Neuronal stem cell (in vitro differentiated cells): ENCODE measurements at regions not wholly inside any gene's neighbourhood (a gene's known extent, or its start where the extent isn't known, plus 50 kb on each side); places are given as distances from the start of the nearest gene placed in this dataset.

Experiments used
- DNase-seq: peaks from one replicate; pipeline ENCODE4 v3.0.0-alpha.2; 2013; ENCODE audit warnings: low spot score
- H2AFZ ChIP-seq: one replicate; pipeline ENCODE4 v1.6.1; 2013; ENCODE audit warnings: mild to moderate bottlenecking, low read length, inconsistent platforms
- H2AK5ac ChIP-seq: 2 replicates; pipeline ENCODE4 v1.6.1; 2013; ENCODE audit warnings: low read depth, mild to moderate bottlenecking, inconsistent platforms, low read length, moderate library complexity, mixed read lengths
- H2BK120ac ChIP-seq: 2 replicates; pipeline ENCODE4 v1.6.1; 2013; ENCODE audit warnings: low read depth, mild to moderate bottlenecking, inconsistent platforms, low read length, moderate library complexity, mixed read lengths
- H2BK12ac ChIP-seq: one replicate; pipeline ENCODE4 v1.6.1; 2013; ENCODE audit warnings: low read length, inconsistent platforms
- H2BK15ac ChIP-seq: 2 replicates; pipeline ENCODE4 v1.6.1; 2013; ENCODE audit warnings: mild to moderate bottlenecking, low read length, inconsistent platforms, mixed read lengths
- H2BK5ac ChIP-seq: one replicate; pipeline ENCODE4 v1.6.1; 2013; ENCODE audit warnings: inconsistent platforms, mild to moderate bottlenecking, low read length, moderate library complexity
- H3K14ac ChIP-seq: one replicate; pipeline ENCODE4 v1.6.1; 2013; ENCODE audit warnings: low read length, inconsistent platforms
- H3K18ac ChIP-seq: 2 replicates; pipeline ENCODE4 v1.6.1; 2013; ENCODE audit warnings: low read length, inconsistent platforms
- H3K23ac ChIP-seq: 2 replicates; pipeline ENCODE4 v1.6.1; 2013; ENCODE audit warnings: low read depth, mild to moderate bottlenecking, mixed read lengths, low read length, inconsistent platforms; ENCODE audit not compliant: poor library complexity
- H3K27ac ChIP-seq: replicated peaks from 3 replicates; pipeline ENCODE4 v1.5.1; 2013; ENCODE audit warnings: low read length, inconsistent platforms
- H3K27me3 ChIP-seq, 3 experiments: 2 replicates each; pipeline ENCODE4 v1.6.1; 2013; ENCODE audit warnings: low read length in 3 of 3, mild to moderate bottlenecking in 2 of 3, inconsistent platforms in 1 of 3, low read depth in 1 of 3, mixed read lengths in 1 of 3, moderate library complexity in 1 of 3; ENCODE audit not compliant: control insufficient read depth in 3 of 3, insufficient read depth in 3 of 3
- H3K36me3 ChIP-seq, 2 donors: replicated peaks in 1 of 2; 2 replicates each; pipeline ENCODE4 v1.6.1; 2013; ENCODE audit warnings: low read length in 2 of 2; ENCODE audit not compliant: control insufficient read depth in 2 of 2, insufficient read depth in 2 of 2
- H3K4ac ChIP-seq: 2 replicates; pipeline ENCODE4 v1.6.1; 2013; ENCODE audit warnings: inconsistent platforms, mild to moderate bottlenecking, low read length, moderate library complexity
- H3K4me1 ChIP-seq, 2 donors: 1 replicate in 1 of 2; 2 replicates in 1 of 2; pipeline ENCODE4 v1.6.1; 2013; ENCODE audit warnings: low read length in 2 of 2, low read depth in 1 of 2; ENCODE audit not compliant: control insufficient read depth in 2 of 2, insufficient read depth in 1 of 2
- H3K4me2 ChIP-seq: one replicate; pipeline ENCODE4 v1.6.1; 2013; ENCODE audit warnings: mild to moderate bottlenecking, low read length, inconsistent platforms; ENCODE audit not compliant: insufficient read depth, poor library complexity, severe bottlenecking
- H3K4me3 ChIP-seq, 2 donors: 2 replicates each; pipeline ENCODE4 v1.5.1; 2013; ENCODE audit warnings: low read length in 2 of 2, mild to moderate bottlenecking in 2 of 2, inconsistent platforms in 1 of 2, moderate library complexity in 1 of 2
- H3K79me1 ChIP-seq: one replicate; pipeline ENCODE4 v1.6.1; 2013; ENCODE audit warnings: low read depth, mild to moderate bottlenecking, inconsistent platforms, low read length, moderate library complexity
- H3K9ac ChIP-seq: one replicate; pipeline ENCODE4 v1.6.1; 2013; ENCODE audit warnings: mild to moderate bottlenecking, low read depth, low read length, inconsistent platforms; ENCODE audit not compliant: poor library complexity
- H3K9me3 ChIP-seq, 2 donors: replicated peaks in 1 of 2; 2 replicates each; pipeline versions ENCODE3 to v1.6.1; 2013; ENCODE audit warnings: low read length in 2 of 2, mild to moderate bottlenecking in 2 of 2, inconsistent platforms in 1 of 2, low read depth in 1 of 2, mixed read lengths in 1 of 2, moderate library complexity in 1 of 2; ENCODE audit not compliant: control insufficient read depth in 2 of 2, insufficient read depth in 1 of 2
- H4K8ac ChIP-seq: one replicate; pipeline ENCODE4 v1.6.1; 2013; ENCODE audit warnings: low read depth, mild to moderate bottlenecking, inconsistent platforms, low read length, moderate library complexity
- H4K91ac ChIP-seq: one replicate; pipeline ENCODE4 v1.6.1; 2013; ENCODE audit warnings: low read length, low read depth, mild to moderate bottlenecking, inconsistent platforms; ENCODE audit not compliant: poor library complexity
- WGBS, 2 donors: extraction: QIAGEN DNeasy Blood & Tissue Kit; methylation state at CpG; one replicate each; pipeline ENCODE4 v1.1.7; 2013; ENCODE audit warnings: missing lambda C conversion rate in 2 of 2, mixed read lengths in 1 of 2; ENCODE audit not compliant: insufficient read length in 2 of 2, insufficient replicate concordance in 1 of 2; ENCODE audit errors: extremely low coverage in 2 of 2; 5-methylcytosine and 5-hydroxymethylcytosine counted together

DNA sequence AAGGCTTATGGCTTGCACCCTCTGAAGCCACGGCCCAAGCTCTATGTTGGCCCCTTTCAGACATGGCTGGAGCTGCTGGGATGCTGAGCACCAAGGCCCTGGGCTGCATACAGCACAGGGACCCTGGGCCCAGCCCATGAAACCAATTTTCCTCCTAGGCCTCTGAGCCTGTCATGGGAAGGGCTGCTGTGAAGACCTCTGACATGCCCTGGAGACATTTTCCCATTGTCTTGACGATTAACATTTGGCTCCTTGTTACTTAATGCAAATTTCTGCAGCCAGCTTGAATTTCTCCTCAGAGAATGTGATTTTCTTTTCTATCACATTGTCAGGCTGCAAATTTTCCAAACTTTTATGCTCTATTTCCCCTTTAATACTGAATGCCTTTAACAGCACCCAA is 844.7 kb downstream of the PCDH18 start:
- Histone ChIP-seq H2BK5ac (no peak overlapping the region), H3K9ac (no peak overlapping the region), H2BK120ac (no peak overlapping the region), H3K4me1 (peaks cover 0 to 2% of the 10 kb centered on the region in 2 donors), H3K27ac (no peak overlapping the region), H2BK15ac (no peak overlapping the region), H3K23ac (no peak overlapping the region), H3K4me3 (no peak overlapping the region), H3K14ac (no peak overlapping the region), H3K9me3 (no peaks in the 10 kb centered on the region), H3K18ac (no peak overlapping the region), H2BK12ac (no peak overlapping the region), H4K8ac (no peak overlapping the region), H3K4me2 (no peak overlapping the region), H2AK5ac (peak overlapping the region; percentile 37), H3K36me3 (no peaks in the 10 kb centered on the region), H3K79me1 (no peaks in the 10 kb centered on the region), H3K4ac (no peak overlapping the region), H4K91ac (no peak overlapping the region), H2AFZ (peak overlapping the region; percentile 22), H3K27me3 (no peaks in the 10 kb centered on the region)
- no CpG with 5 or more reads among the region's 2 CpGs for WGBS, 2 donors
- no peak for DNase-seq

DNA sequence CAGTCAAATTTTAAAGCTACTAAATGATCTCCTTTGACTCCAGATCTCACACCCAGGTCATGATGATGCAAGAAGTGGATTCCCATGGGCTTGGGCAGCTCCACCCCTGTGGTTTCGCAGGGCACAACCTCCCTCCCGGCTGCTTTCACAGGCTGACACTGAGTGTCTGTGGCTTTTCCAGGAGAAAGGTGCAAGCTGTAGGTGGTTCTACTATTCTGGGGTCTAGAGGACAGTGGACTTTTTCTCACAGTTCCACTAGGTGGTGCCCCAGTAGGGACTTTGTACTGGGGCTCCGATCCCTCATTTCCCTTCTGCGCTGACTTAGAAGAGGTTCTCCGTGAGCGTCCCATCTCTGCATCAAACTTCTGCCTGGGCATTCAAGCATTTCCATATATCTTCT is 845.2 kb downstream of the PCDH18 start:
- H3K4me3 ChIP-seq: no peak overlapping the region
- no peak overlapping the region for H3K4ac ChIP-seq
- no peaks in the 10 kb centered on the region for H3K36me3 ChIP-seq
- H3K4me1 ChIP-seq: peaks cover 0 to 2% of the 10 kb centered on the region in 2 donors
- no peak overlapping the region for H3K14ac ChIP-seq
- no peak overlapping the region for H3K23ac ChIP-seq
- H3K27ac ChIP-seq: no peak overlapping the region
- H2BK12ac ChIP-seq: no peak overlapping the region
- H3K4me2 ChIP-seq: no peak overlapping the region
- no peak overlapping the region for H3K9ac ChIP-seq
- H2BK120ac ChIP-seq: no peak overlapping the region
- H2AK5ac ChIP-seq: peak overlapping the region; percentile 37
- peak overlapping the region; percentile 22 for H2AFZ ChIP-seq
- no peak overlapping the region for H4K91ac ChIP-seq
- H3K9me3 ChIP-seq: no peaks in the 10 kb centered on the region
- H4K8ac ChIP-seq: no peak overlapping the region
- H3K18ac ChIP-seq: no peak overlapping the region
- WGBS, 2 donors: no CpG with 5 or more reads among the region's 6 CpGs
- no peak for DNase-seq
- H2BK5ac ChIP-seq: no peak overlapping the region
- no peaks in the 10 kb centered on the region for H3K79me1 ChIP-seq
- H2BK15ac ChIP-seq: no peak overlapping the region
- H3K27me3 ChIP-seq: no peaks in the 10 kb centered on the region

DNA sequence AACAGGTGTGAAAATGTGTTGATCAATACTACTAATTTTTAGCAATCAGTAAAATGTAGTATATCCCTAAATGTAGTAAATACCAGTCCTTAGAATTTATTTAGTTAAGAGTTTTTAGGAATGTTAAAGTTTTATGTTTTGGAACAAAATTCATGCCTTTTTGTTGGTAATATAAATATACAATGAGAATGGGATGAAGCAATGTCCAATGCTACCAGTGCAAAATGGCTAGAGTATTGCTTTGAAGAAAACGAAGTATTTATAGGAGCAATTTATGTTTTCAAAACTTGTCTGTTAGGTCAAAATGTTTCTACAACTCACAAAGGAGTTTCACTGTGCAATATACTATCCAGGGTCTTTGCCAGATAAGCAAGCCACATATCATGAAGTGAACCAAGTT is 851.5 kb downstream of the PCDH18 start:
- Histone ChIP-seq H2BK5ac (no peak overlapping the region), H3K79me1 (no peaks in the 10 kb centered on the region), H2BK15ac (no peak overlapping the region), H3K36me3 (no peaks in the 10 kb centered on the region), H3K9me3 (no peaks in the 10 kb centered on the region), H2BK12ac (no peak overlapping the region), H3K4ac (no peak overlapping the region), H4K8ac (no peak overlapping the region), H3K4me1 (peaks cover 0 to 2% of the 10 kb centered on the region in 2 donors), H3K4me2 (no peak overlapping the region), H3K18ac (no peak overlapping the region), H2BK120ac (no peak overlapping the region), H3K14ac (no peak overlapping the region), H3K27ac (no peak overlapping the region), H3K23ac (no peak overlapping the region), H3K9ac (no peak overlapping the region), H2AK5ac (no peak overlapping the region), H4K91ac (no peak overlapping the region), H3K27me3 (no peaks in the 10 kb centered on the region), H3K4me3 (no peak overlapping the region), H2AFZ (no peak overlapping the region)
- no CpG with 5 or more reads among the region's 1 CpG for WGBS, 2 donors
- DNase-seq: no peak

DNA sequence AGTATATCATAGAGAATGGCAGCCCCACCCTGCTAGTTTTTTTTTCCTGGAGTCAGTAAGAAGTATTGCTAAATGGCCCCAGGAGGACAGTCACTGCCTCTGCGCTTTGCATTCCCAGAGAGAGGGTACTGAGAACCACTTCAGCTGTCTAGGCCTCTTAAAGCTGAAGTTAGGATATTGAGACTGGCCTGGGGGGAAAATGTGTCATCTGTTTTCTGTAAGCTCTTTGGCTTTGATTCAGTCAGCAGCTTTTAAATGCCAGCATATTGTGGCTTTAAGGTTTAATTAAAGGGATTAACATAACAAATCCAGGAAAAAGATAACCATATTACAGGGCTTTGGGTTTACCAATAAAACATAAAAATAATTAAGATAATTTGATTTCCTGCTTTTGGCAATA is 852.0 kb downstream of the PCDH18 start:
- H3K23ac ChIP-seq: no peak overlapping the region
- H3K4ac ChIP-seq: no peak overlapping the region
- no peaks in the 10 kb centered on the region for H3K79me1 ChIP-seq
- no peak overlapping the region for H2BK5ac ChIP-seq
- H4K91ac ChIP-seq: no peak overlapping the region
- no peak overlapping the region for H3K14ac ChIP-seq
- H2BK15ac ChIP-seq: no peak overlapping the region
- no peak for DNase-seq
- no peak overlapping the region for H3K18ac ChIP-seq
- no peak overlapping the region for H3K27ac ChIP-seq
- no peak overlapping the region for H4K8ac ChIP-seq
- no peak overlapping the region for H3K4me3 ChIP-seq
- no peak overlapping the region for H2AK5ac ChIP-seq
- H3K4me1 ChIP-seq: peaks cover 0 to 2% of the 10 kb centered on the region in 2 donors
- H3K27me3 ChIP-seq: no peaks in the 10 kb centered on the region
- H2AFZ ChIP-seq: peak overlapping the region; percentile 45
- no peak overlapping the region for H3K9ac ChIP-seq
- WGBS, 2 donors: no CpG with 5 or more reads among the region's 1 CpG
- no peak overlapping the region for H2BK120ac ChIP-seq
- no peaks in the 10 kb centered on the region for H3K9me3 ChIP-seq
- no peak overlapping the region for H3K4me2 ChIP-seq
- no peak overlapping the region for H2BK12ac ChIP-seq
- no peaks in the 10 kb centered on the region for H3K36me3 ChIP-seq
